Activated CD4-positive, alpha-beta memory T cell treated with anti-CD3 and anti-CD28 coated beads, Interleukin-2, amount 10 ng/mL, durations not matched to agents 7 days and 5 days (primary cell): ENCODE measurements at regions not wholly inside any gene's neighbourhood (a gene's known extent, or its start where the extent isn't known, plus 50 kb on each side); places are given as distances from the start of the nearest gene placed in this dataset.

Experiments
- CTCF ChIA-PET: fragments of 350-600 bp; sonication (Branson Sonifier 250); formaldehyde crosslinking; loops from one replicate; lab custom pipeline; 2021; ENCODE audit warnings: antibody characterized with exemption, inconsistent platforms; lab: Charles Lee
- POLR2A ChIA-PET: fragments of 350-600 bp; sonication (Branson Sonifier 250); formaldehyde crosslinking; loops from one replicate; lab custom pipeline; 2021; ENCODE audit warnings: antibody characterized with exemption; lab: Charles Lee
- DNase-seq: peaks from one replicate; pipeline ENCODE4 v3.0.0-alpha.2; 2020
- H3K27ac Mint-ChIP-seq: one replicate; pipeline ENCODE4 v1.8.0; 2021; ENCODE audit warnings: mild to moderate bottlenecking, mixed read lengths
- H3K27me3 Mint-ChIP-seq: one replicate; pipeline ENCODE4 v1.8.0; 2021; ENCODE audit warnings: mixed read lengths
- H3K36me3 Mint-ChIP-seq: one replicate; pipeline ENCODE4 v1.8.0; 2021; ENCODE audit warnings: low read depth, mixed read lengths
- H3K4me1 Mint-ChIP-seq: one replicate; pipeline ENCODE4 v1.8.0; 2021; ENCODE audit warnings: mixed read lengths
- H3K4me3 Mint-ChIP-seq: one replicate; pipeline ENCODE4 v1.8.0; 2021; ENCODE audit warnings: mild to moderate bottlenecking, mixed read lengths
- H3K9me3 Mint-ChIP-seq: one replicate; pipeline ENCODE4 v1.8.0; 2021; ENCODE audit warnings: mixed read lengths

DNA sequence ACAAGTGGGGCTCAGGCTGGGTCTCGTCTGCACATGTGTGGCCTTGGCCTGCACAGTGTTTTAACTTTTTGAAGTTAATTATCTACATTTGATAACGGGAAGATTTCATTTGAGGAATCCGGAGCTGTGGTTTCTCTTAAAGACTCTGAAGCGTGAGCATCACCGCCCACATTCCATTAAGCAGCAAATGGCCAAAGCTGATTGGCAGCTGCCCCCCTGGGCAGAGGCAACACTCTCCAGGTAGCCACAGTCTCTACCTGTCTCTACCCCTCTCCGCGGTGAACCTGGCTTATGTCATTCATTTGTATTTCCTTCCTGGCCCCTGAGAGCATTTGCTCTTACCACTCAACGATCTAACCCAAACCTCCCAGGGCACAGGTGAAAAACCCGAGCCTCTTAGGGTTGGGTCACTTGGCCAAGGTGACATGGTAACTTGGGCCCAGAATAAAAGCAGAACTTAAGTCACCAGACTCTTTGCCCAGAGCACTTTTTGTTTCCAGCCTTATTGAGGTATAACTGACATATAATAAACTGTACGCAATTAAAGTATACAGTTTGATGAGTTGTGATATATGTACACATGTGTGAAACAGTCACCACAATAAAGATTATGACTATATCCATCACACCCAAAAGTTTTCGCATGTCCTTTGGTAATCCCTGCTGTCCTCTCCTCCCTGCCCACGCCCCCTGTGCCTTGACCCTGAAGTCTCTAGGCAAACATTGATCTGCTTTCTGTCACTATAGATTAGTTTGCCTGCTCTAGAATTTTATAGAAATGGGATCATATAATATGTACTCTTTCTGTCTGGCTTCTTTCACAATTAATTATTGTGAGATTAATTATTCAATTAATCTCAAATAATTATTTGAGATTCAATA lies 245.7 kb upstream of the HES1 start:
- CTCF ChIA-PET, result no interaction called here

DNA sequence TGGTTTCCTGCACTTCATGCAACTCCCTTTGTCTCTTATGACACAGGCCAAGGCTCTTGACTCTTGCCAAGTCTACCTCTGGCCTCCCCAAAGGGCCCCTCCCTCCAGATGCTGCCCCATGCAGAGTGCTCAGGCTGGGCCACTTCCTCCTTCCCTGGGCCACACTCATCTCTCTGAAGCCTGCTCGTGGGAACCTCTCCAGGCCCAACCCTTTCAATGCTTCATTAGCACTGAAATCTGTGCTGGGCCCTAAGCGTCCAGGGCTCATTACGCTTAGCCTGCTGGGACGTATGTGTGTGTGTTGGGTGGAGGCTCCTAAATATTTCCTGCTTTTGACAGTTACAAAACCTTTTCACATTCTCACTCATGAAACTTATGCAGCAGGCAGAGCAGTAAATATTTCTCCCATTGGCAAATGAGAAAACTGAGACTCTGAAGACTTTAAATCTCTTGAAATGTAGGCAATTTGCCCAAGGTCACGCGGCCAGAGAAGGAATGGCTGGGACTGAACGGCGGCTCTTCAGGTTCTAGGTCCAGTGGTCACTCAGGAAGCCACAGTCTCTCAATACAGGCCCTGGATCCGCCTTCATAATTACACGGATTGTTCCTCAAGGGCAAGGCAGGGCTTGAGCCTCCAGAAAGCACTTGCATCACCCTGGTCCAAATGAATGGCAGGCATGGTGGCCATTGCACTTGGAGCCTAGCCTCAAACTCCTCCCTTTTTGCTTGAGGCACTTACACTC lies 241.7 kb upstream of the HES1 start:
- H3K4me3 Mint-ChIP-seq, result no peak overlapping the region
- ChIA-PET CTCF (no interaction called here), POLR2A (no interaction called here)
- no peak for DNase-seq
- no peaks in the 10 kb centered on the region for H3K36me3 Mint-ChIP-seq
- peaks cover 6% of the 10 kb centered on the region for H3K27me3 Mint-ChIP-seq
- no peaks in the 10 kb centered on the region for H3K4me1 Mint-ChIP-seq
- H3K27ac Mint-ChIP-seq, result no peak overlapping the region
- H3K9me3 Mint-ChIP-seq, result no peaks in the 10 kb centered on the region

More for the DNA sequence above, 245.7 kb upstream of the HES1 start:
- Mint-ChIP-seq H3K9me3 (no peaks in the 10 kb centered on the region), H3K4me1 (no peaks in the 10 kb centered on the region), H3K27me3 (peaks cover 11% of the 10 kb centered on the region), H3K4me3 (no peak overlapping the region), H3K27ac (no peak overlapping the region), H3K36me3 (no peaks in the 10 kb centered on the region)
- no peak for DNase-seq
- POLR2A ChIA-PET, result no interaction called here

DNA sequence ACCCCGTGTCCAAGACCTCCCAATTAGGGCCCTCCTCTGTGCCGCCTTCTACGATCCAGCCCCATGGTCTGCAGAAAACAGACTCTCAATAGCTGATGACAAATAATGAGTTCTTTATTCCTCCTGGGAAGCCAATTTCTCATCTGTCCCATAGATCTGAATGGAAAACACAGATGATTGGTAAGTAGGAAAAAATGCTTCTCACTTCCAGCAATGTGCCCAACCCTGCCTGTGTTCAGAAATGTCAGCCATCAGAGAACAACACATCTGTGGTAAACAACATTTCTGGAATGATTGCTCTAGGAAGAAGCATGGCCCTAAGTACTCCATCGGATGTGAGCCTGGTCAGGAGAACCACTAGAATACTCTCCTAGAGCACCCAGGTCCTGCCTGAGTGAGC lies 240.5 kb upstream of the HES1 start:
- no peaks in the 10 kb centered on the region for H3K36me3 Mint-ChIP-seq
- peaks cover 10% of the 10 kb centered on the region for H3K27me3 Mint-ChIP-seq
- CTCF ChIA-PET, result no interaction called here
- H3K27ac Mint-ChIP-seq, result no peak overlapping the region
- H3K4me1 Mint-ChIP-seq, result no peaks in the 10 kb centered on the region
- no peaks in the 10 kb centered on the region for H3K9me3 Mint-ChIP-seq
- POLR2A ChIA-PET, result no interaction called here
- H3K4me3 Mint-ChIP-seq, result no peak overlapping the region
- no peak for DNase-seq

DNA sequence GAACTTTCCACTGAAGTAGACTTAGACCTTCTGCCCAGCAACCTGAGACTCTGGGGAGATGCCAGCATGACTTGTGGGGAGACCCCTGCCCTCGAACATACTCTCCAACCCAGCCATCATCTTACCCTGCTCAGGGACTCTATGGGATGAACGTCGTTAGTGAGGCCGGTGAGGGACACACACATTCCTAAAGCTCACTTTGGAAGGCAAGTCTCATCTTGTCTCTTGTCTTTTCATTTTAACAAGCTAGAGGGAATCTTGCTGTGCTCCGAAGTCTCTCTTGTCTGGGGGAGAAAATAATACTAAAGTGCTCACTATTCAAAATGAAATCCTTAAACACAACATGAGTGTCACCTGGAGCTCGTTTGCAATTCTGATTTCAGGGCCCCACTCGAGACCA lies 239.5 kb upstream of the HES1 start:
- DNase-seq, result no peak
- Mint-ChIP-seq H3K4me1 (no peaks in the 10 kb centered on the region), H3K27ac (no peak overlapping the region), H3K36me3 (no peaks in the 10 kb centered on the region), H3K9me3 (no peaks in the 10 kb centered on the region), H3K27me3 (peaks cover 13% of the 10 kb centered on the region), H3K4me3 (no peak overlapping the region)
- ChIA-PET POLR2A (no interaction called here), CTCF (no interaction called here)

DNA sequence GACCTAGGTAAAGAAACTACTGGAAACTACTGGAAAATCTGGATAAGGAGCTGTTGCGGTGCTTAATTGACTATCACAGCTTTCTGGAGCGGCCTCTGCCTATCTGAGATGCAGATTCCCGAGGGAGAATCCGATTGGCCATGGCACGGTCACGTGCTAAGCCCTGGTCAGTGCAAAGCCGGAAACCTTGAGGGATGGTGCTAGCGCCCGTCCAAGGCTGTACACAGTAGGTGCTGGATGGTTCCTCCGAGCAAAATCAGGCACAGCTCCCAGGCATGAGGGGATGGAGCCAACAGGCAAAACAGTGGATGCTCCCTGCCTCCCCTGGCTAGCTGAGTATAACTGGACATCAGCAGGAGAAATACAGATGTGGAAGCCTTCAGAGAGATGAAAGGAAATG lies 238.7 kb upstream of the HES1 start:
- no peaks in the 10 kb centered on the region for H3K4me1 Mint-ChIP-seq
- peaks cover 18% of the 10 kb centered on the region for H3K27me3 Mint-ChIP-seq
- no peaks in the 10 kb centered on the region for H3K36me3 Mint-ChIP-seq
- DNase-seq, result no peak
- no peak overlapping the region for H3K27ac Mint-ChIP-seq
- no peak overlapping the region for H3K4me3 Mint-ChIP-seq
- POLR2A ChIA-PET, result no interaction called here
- no peaks in the 10 kb centered on the region for H3K9me3 Mint-ChIP-seq
- CTCF ChIA-PET, result no interaction called here

DNA sequence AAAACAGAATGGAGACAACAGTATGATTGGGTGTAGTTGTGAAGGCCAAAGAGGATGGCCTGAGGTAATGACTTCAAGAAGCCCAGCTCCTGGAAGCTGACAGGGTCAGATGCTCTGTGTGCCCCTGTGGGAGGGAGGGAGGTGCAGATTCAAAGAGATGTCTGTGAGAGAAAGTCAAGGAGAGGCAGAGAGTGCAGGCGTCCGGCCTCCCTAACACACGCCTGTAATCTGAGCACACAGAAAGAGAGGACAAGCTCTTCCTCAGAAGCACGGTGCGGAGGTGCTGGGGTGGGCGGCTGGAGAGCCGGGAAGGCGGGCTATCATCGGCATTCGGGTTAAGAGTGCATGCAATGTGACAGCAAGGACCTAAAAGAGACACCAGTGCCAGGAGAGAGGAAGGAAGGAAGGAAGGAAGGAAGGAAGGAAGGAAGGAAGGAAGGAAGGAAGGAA lies 238.2 kb upstream of the HES1 start:
- no peaks in the 10 kb centered on the region for H3K9me3 Mint-ChIP-seq
- H3K27me3 Mint-ChIP-seq, result peaks cover 18% of the 10 kb centered on the region
- H3K27ac Mint-ChIP-seq, result no peak overlapping the region
- DNase-seq, result no peak
- H3K36me3 Mint-ChIP-seq, result no peaks in the 10 kb centered on the region
- H3K4me1 Mint-ChIP-seq, result no peaks in the 10 kb centered on the region
- ChIA-PET CTCF (no interaction called here), POLR2A (no interaction called here)
- no peak overlapping the region for H3K4me3 Mint-ChIP-seq

DNA sequence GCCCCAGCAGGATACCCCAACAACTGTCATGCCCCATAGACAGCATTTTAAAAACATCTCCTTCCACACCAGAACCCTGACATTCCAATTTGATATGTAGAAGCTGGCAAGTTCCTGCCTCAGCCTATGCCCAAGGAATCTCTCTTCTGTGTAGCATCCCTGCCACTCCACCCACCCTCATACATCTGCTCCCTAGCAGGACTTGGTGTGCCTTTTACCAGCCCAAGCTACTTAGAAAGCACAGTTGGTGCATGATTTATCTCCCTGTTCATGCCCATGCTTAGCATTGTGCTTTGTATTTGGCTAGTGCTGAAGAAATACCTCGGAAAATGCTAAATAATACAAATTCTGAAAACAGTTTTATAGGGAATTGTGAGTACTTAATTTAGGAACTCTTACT lies 236.9 kb upstream of the HES1 start:
- POLR2A ChIA-PET, result no interaction called here
- no peaks in the 10 kb centered on the region for H3K4me1 Mint-ChIP-seq
- peaks cover 19% of the 10 kb centered on the region for H3K27me3 Mint-ChIP-seq
- no peak overlapping the region for H3K4me3 Mint-ChIP-seq
- CTCF ChIA-PET, result no interaction called here
- H3K9me3 Mint-ChIP-seq, result no peaks in the 10 kb centered on the region
- no peaks in the 10 kb centered on the region for H3K36me3 Mint-ChIP-seq
- no peak overlapping the region for H3K27ac Mint-ChIP-seq
- no peak for DNase-seq

DNA sequence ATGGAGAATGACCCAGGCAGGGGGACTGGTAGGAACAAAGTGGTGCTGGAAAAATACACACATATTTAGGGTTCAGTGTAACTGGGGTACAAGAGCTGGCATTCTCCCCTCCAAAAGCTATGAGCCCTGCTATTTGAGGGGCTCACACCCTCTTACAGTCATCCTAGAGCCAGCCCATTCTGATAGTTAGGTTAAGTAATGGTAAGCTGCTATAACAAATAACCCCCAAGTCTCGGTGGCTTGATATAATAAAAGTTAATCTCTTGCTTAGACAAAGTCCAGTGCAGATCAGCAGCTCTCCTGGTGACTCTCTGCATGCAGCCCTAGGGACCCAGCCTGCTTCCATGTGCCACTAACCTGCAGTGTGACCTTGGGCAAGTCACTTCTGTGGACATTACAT lies 234.9 kb upstream of the HES1 start:
- Mint-ChIP-seq H3K9me3 (no peaks in the 10 kb centered on the region), H3K36me3 (no peaks in the 10 kb centered on the region), H3K27me3 (peaks cover 19% of the 10 kb centered on the region), H3K4me3 (no peak overlapping the region), H3K4me1 (no peaks in the 10 kb centered on the region), H3K27ac (no peak overlapping the region)
- POLR2A ChIA-PET, result no interaction called here
- no peak for DNase-seq
- CTCF ChIA-PET, result no interaction called here

DNA sequence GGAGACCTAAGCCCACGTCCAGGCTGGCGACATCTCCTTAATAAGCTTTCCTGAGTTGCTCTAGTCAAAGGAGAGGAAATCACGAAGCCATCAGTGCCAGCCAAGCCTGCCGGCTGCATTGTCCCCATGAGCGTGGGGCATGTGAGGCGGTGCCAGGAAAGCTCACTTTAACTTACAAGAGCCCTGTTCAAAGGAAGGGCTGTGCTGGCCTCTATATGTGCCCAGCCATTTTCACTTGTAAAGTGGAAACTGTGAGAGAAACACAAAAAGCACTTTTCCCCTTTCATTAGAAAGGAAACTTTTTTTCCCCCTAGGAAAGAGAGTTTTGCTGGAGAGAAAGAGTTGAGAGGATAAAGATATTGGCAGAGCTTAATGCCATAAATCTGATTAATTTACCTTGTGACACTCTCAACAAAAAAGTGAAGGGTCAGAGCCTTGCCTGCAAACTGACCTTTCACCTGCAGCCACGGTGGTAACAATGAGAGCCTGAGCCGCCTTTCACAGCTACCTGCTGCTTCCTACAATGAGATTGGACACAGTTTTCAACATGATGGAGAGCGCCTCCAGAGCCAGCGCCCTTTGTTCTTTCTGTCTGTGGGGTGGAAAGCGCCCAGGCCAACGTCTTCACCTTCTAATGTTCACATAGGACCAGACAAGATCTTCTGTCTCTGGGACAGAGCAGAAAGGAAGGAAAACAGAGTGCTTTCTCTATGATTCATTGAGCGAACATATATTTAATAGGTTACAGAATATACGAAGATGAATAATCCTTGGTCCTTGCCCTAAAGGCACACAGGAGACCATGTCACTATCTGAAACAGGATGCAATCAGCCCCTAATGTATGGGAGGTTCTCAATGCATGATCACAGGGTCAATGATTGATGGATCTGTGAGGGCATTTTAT lies 233.1 kb upstream of the HES1 start:
- POLR2A ChIA-PET, result no interaction called here
- Mint-ChIP-seq H3K36me3 (peaks cover 2% of the 10 kb centered on the region), H3K4me3 (no peak overlapping the region), H3K9me3 (peaks cover 3% of the 10 kb centered on the region), H3K27me3 (peaks cover 24% of the 10 kb centered on the region), H3K27ac (no peak overlapping the region), H3K4me1 (no peaks in the 10 kb centered on the region)
- no peak for DNase-seq
- CTCF ChIA-PET, result no interaction called here

DNA sequence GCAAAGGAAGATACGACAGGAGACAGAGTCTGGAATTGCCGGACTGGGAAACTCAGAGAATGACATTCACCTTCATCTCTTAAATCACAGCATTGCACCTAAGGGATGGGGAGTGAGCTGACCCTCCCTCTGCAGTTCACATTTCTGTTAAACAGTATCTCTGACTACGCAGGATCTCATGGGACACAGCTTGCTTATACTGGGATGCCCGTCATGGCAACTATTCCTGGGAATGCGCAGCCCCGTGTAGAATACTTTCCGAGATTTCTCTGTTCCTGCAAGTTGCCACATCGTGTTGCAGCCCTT lies 232.5 kb upstream of the HES1 start:
- Mint-ChIP-seq H3K27ac (no peak overlapping the region), H3K36me3 (peaks cover 2% of the 10 kb centered on the region), H3K9me3 (peaks cover 8% of the 10 kb centered on the region), H3K27me3 (peaks cover 24% of the 10 kb centered on the region), H3K4me1 (no peaks in the 10 kb centered on the region), H3K4me3 (no peak overlapping the region)
- DNase-seq, result no peak
- ChIA-PET POLR2A (no interaction called here), CTCF (no interaction called here)

DNA sequence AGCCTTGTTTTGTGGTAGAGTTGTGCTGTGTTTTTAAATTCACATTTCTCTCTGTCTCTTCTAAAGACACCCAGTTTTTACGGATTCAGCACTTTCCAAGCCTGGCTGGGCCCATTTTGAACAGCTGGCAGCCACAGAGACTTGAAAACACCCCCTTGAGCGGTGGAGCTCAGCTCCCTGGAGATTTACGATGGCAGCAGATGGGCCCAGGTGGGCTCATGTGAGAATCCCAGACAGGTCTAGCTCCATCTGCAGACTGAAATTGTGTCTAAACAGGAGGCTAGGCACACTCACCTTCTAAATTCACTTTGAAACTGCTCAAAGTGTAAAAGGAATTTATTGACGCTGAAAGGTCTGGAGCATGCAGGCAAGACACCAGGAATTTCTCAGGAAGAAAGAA lies 232.0 kb upstream of the HES1 start:
- peaks cover 24% of the 10 kb centered on the region for H3K27me3 Mint-ChIP-seq

DNA sequence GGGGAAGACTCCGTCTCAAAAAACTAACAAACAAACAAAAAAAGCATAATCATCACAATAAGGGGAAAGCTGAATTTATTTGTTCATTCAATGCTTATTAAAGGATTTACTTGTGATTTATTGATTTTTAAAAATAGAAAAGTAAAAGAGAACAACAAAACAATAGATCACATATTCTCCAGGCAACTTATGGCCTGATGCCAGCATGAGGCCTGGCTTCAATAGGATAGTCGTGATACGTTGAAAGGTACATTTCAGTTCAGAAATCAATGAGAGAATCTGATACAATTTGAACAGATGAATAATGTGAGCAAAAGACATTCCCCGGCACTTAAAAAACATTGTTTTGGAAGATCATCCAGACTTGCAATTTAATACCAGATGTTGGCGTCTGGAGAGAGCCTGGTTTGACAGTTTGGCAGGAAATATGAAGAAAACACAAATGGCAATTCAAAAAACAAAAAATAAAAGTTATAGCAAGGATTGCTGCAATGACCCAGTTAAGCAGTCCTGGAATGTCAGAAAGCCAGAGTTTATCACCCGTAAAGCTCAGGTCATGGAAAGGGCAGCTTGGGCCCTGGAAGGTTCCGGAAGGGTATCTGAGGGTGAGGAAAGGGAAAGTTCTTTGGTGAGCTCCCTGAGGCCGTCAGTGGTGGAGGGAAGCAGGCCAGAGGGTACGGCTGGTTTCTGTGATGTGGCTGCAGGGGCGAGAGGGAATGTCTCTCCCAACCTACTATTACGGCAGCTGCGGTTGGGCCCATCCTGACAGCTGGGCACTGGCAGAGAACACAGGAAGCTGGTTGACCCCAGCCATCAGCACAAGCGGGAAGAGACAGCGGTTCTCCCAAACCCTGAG lies 230.2 kb upstream of the HES1 start:
- ChIA-PET CTCF (no interaction called here), POLR2A (no interaction called here)
- Mint-ChIP-seq H3K27me3 (peaks cover 18% of the 10 kb centered on the region), H3K36me3 (peaks cover 2% of the 10 kb centered on the region), H3K4me3 (no peak overlapping the region), H3K9me3 (peaks cover 8% of the 10 kb centered on the region), H3K27ac (no peak overlapping the region), H3K4me1 (peaks cover 20% of the 10 kb centered on the region)
- no peak for DNase-seq

More for the DNA sequence above, 232.0 kb upstream of the HES1 start:
- H3K9me3 Mint-ChIP-seq, result peaks cover 8% of the 10 kb centered on the region
- H3K27ac Mint-ChIP-seq, result no peak overlapping the region
- ChIA-PET CTCF (no interaction called here), POLR2A (no interaction called here)
- peaks cover 2% of the 10 kb centered on the region for H3K36me3 Mint-ChIP-seq
- no peak for DNase-seq
- no peak overlapping the region for H3K4me3 Mint-ChIP-seq
- peaks cover 2% of the 10 kb centered on the region for H3K4me1 Mint-ChIP-seq
